ENCODE measurements at regions not wholly inside any gene's neighbourhood (a gene's known extent, or its start where the extent isn't known, plus 50 kb on each side); places are given as distances from the start of the nearest gene placed in this dataset.

DNA sequence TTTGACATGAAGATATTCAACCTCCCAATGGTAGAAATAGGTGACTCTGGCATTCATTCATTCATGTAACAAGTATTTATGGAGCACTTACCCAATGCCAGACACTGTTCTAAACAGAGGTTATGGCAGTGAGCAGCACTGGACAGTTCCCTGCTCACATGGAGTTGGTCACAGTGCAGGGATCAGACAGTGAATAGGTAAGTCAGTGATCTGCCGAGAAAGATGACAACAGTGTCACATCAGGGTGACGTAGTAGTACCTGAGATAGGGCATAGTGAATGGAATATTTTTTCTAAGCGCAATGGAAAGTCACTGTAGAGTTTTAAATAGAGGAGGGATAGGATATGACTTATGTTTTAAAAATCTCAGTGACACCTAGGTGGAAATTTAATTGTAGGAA, 791.4 kb upstream of the RBFOX1 start:
- TF ChIP-seq CEBPB (IDR thresholded peaks at IDR 0.05; ENCODE audit: low read depth, low read length) (no peak), POLR2A (IDR thresholded peaks at IDR 0.05; ENCODE audit: low read depth, low read length) (no peak), MAZ (IDR thresholded peaks at IDR 0.05; ENCODE audit: borderline replicate concordance, low read depth, low read length) (no peak), RCOR1 (IDR thresholded peaks at IDR 0.05; ENCODE audit: insufficient replicate concordance, low read length) (no peak), NFE2L2 (IDR thresholded peaks at IDR 0.05; ENCODE audit: low read depth, low read length) (no peak), BHLHE40 (IDR thresholded peaks at IDR 0.05; ENCODE audit: low read depth, low read length) (no peak), RAD21 (IDR thresholded peaks at IDR 0.05; ENCODE audit: low read length) (no peak), MXI1 (IDR thresholded peaks at IDR 0.05; ENCODE audit: borderline replicate concordance, low read depth, low read length) (no peak), RFX5 (IDR thresholded peaks at IDR 0.05; ENCODE audit: low read depth, low read length) (no peak), FOS (IDR thresholded peaks at IDR 0.05; ENCODE audit: low read depth, low read length) (no peak)
- TF ChIP-seq, protein P1, sequence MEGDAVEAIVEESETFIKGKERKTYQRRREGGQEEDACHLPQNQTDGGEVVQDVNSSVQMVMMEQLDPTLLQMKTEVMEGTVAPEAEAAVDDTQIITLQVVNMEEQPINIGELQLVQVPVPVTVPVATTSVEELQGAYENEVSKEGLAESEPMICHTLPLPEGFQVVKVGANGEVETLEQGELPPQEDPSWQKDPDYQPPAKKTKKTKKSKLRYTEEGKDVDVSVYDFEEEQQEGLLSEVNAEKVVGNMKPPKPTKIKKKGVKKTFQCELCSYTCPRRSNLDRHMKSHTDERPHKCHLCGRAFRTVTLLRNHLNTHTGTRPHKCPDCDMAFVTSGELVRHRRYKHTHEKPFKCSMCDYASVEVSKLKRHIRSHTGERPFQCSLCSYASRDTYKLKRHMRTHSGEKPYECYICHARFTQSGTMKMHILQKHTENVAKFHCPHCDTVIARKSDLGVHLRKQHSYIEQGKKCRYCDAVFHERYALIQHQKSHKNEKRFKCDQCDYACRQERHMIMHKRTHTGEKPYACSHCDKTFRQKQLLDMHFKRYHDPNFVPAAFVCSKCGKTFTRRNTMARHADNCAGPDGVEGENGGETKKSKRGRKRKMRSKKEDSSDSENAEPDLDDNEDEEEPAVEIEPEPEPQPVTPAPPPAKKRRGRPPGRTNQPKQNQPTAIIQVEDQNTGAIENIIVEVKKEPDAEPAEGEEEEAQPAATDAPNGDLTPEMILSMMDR (conservative IDR thresholded peaks at IDR 0.05; ENCODE audit: low read depth, low read length) = no peak
- TF ChIP-seq, protein P2, sequence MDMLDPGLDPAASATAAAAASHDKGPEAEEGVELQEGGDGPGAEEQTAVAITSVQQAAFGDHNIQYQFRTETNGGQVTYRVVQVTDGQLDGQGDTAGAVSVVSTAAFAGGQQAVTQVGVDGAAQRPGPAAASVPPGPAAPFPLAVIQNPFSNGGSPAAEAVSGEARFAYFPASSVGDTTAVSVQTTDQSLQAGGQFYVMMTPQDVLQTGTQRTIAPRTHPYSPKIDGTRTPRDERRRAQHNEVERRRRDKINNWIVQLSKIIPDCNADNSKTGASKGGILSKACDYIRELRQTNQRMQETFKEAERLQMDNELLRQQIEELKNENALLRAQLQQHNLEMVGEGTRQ (IDR thresholded peaks at IDR 0.05; ENCODE audit: low read depth, low read length) = no peak
- TF ChIP-seq, protein P3, sequence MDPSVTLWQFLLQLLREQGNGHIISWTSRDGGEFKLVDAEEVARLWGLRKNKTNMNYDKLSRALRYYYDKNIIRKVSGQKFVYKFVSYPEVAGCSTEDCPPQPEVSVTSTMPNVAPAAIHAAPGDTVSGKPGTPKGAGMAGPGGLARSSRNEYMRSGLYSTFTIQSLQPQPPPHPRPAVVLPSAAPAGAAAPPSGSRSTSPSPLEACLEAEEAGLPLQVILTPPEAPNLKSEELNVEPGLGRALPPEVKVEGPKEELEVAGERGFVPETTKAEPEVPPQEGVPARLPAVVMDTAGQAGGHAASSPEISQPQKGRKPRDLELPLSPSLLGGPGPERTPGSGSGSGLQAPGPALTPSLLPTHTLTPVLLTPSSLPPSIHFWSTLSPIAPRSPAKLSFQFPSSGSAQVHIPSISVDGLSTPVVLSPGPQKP (IDR thresholded peaks at IDR 0.05; ENCODE audit: borderline replicate concordance, low read depth, low read length) = no peak
